ENCODE measurements at regions not wholly inside any gene's neighbourhood (a gene's known extent, or its start where the extent isn't known, plus 50 kb on each side); places are given as distances from the start of the nearest gene placed in this dataset.

- peak; percentile 54 for DNase-seq
Observed at GRCh38 chr4:156710365-156711192, 261.0 kb downstream of the PDGFC start.

GRCh38 chr4:156705311-156705710 is 266.3 kb downstream of the PDGFC start:
- peak; percentile 88 for DNase-seq

GRCh38 chr4:156695163-156695562 is 276.4 kb downstream of the PDGFC start:
- no peak for DNase-seq

GRCh38 chr4:156694413-156694812 is 277.2 kb downstream of the PDGFC start:
- no peak for DNase-seq

GRCh38 chr4:156693557-156693956 is 278.0 kb downstream of the PDGFC start:
- no peak for DNase-seq

- DNase-seq: no peak
Observed at GRCh38 chr4:156692016-156692415, 279.6 kb downstream of the PDGFC start.

GRCh38 chr4:156690572-156690971 is 281.0 kb downstream of the PDGFC start:
- no peak for DNase-seq

GRCh38 chr4:156686120-156686519 is 285.5 kb downstream of the PDGFC start:
- DNase-seq: peak; percentile 97

GRCh38 chr4:156685308-156685707 is 286.3 kb downstream of the PDGFC start:
- DNase-seq: peak; percentile 34

GRCh38 chr4:156677656-156678055 is 293.9 kb downstream of the PDGFC start:
- DNase-seq: no peak

- peak; percentile 94 for DNase-seq
Observed at GRCh38 chr4:156677131-156677531, 294.5 kb downstream of the PDGFC start.

- no peak for DNase-seq
Observed at GRCh38 chr4:156676116-156676851, 295.3 kb downstream of the PDGFC start.

- peak; percentile 32 for DNase-seq
Observed at GRCh38 chr4:156673483-156673882, 298.1 kb downstream of the PDGFC start.

GRCh38 chr4:156672492-156673305 is 298.9 kb downstream of the PDGFC start:
- DNase-seq: peak; percentile 68

- no peak for DNase-seq
Observed at GRCh38 chr4:156665780-156666366, 305.7 kb downstream of the PDGFC start.

GRCh38 chr4:156663663-156664062 is 307.9 kb downstream of the PDGFC start:
- no peak for DNase-seq

GRCh38 chr4:156662921-156663320 is 308.7 kb downstream of the PDGFC start:
- peak; percentile 69 for DNase-seq

- no peak for DNase-seq
Observed at GRCh38 chr4:156661555-156661954, 310.0 kb downstream of the PDGFC start.

GRCh38 chr4:156660465-156660864 is 311.1 kb downstream of the PDGFC start:
- no peak for DNase-seq

- no peak for DNase-seq
Observed at GRCh38 chr4:156659983-156660382, 311.6 kb downstream of the PDGFC start.

GRCh38 chr4:156659570-156659969 is 312.0 kb downstream of the PDGFC start:
- DNase-seq: no peak

GRCh38 chr4:156656896-156657295 is 314.7 kb downstream of the PDGFC start:
- no peak for DNase-seq

GRCh38 chr4:156654410-156654809 is 317.2 kb downstream of the PDGFC start:
- no peak for DNase-seq
